ENCODE measurements at regions not wholly inside any gene's neighbourhood (a gene's known extent, or its start where the extent isn't known, plus 50 kb on each side); places are given as distances from the start of the nearest gene placed in this dataset.

- no peak overlapping the region for H3K27ac ChIP-seq
- no peak for DNase-seq (ENCODE audit: low spot score)
- POLR2A ChIA-PET (ENCODE audit: low non-redundant PET) = no interaction called here
- no peak for TF ChIP-seq CTCF (conservative IDR thresholded peaks at IDR 0.05; ENCODE audit: low read depth)
- CTCF ChIA-PET = no interaction called here
Measured at GRCh38 chrX:124249345-124249744, 83.1 kb upstream of the TEX13D start.

GRCh38 chrX:124250835-124251437 is 81.5 kb upstream of the TEX13D start:
- DNase-seq (ENCODE audit: low spot score) = no peak
- POLR2A ChIA-PET (ENCODE audit: low non-redundant PET) = no interaction called here
- H3K27ac ChIP-seq = no peak overlapping the region
- CTCF ChIA-PET = no interaction called here
- TF ChIP-seq CTCF (conservative IDR thresholded peaks at IDR 0.05; ENCODE audit: low read depth) = no peak

GRCh38 chrX:124254611-124255010 is 77.8 kb upstream of the TEX13D start:
- TF ChIP-seq CTCF (conservative IDR thresholded peaks at IDR 0.05; ENCODE audit: low read depth) = no peak
- ChIA-PET POLR2A (ENCODE audit: low non-redundant PET) (no interaction called here), CTCF (no interaction called here)
- DNase-seq (ENCODE audit: low spot score) = no peak
- H3K27ac ChIP-seq = no peak overlapping the region

- no peak for DNase-seq (ENCODE audit: low spot score)
Measured at GRCh38 chrX:124256216-124256615, 76.2 kb upstream of the TEX13D start.

GRCh38 chrX:124256629-124257380 is 75.7 kb upstream of the TEX13D start:
- no peak overlapping the region for H3K27ac ChIP-seq
- no peak for TF ChIP-seq CTCF (conservative IDR thresholded peaks at IDR 0.05; ENCODE audit: low read depth)
- no peak for DNase-seq (ENCODE audit: low spot score)
- ChIA-PET POLR2A (ENCODE audit: low non-redundant PET) (no interaction called here), CTCF (no interaction called here)

More at GRCh38 chrX:124256216-124256615, 76.2 kb upstream of the TEX13D start:
- no peak overlapping the region for H3K27ac ChIP-seq
- CTCF ChIA-PET = no interaction called here
- no peak for TF ChIP-seq CTCF (conservative IDR thresholded peaks at IDR 0.05; ENCODE audit: low read depth)
- POLR2A ChIA-PET (ENCODE audit: low non-redundant PET) = no interaction called here

- no peak for DNase-seq (ENCODE audit: low spot score)
- H3K27ac ChIP-seq = no peak overlapping the region
- ChIA-PET POLR2A (ENCODE audit: low non-redundant PET) (no interaction called here), CTCF (no interaction called here)
- no peak for TF ChIP-seq CTCF (conservative IDR thresholded peaks at IDR 0.05; ENCODE audit: low read depth)
Measured at GRCh38 chrX:124257924-124258702, 74.3 kb upstream of the TEX13D start.

All from RWPE1 (cell line).